CD14-positive monocyte (primary cell): ENCODE measurements at regions not wholly inside any gene's neighbourhood (a gene's known extent, or its start where the extent isn't known, plus 50 kb on each side); places are given as distances from the start of the nearest gene placed in this dataset.

ENCODE experiments used
- DNase-seq, 3 donors: peaks; one replicate each; pipeline ENCODE4 v3.0.0-alpha.2; 2011 to 2022
- H2AFZ ChIP-seq: 2 replicates; pipeline ENCODE4 v1.6.0; 2012; ENCODE audit warnings: mild to moderate bottlenecking, low read depth, low read length, inconsistent platforms; ENCODE audit not compliant: insufficient read depth, poor library complexity, severe bottlenecking
- H3K27ac ChIP-seq, 2 donors: 1 replicate in 1 of 2; 2 replicates in 1 of 2; pipeline ENCODE4 v1.5.1; 2012 to 2013; ENCODE audit warnings: low read length in 2 of 2, control low read depth in 1 of 2, inconsistent platforms in 1 of 2, low read depth in 1 of 2, mild to moderate bottlenecking in 1 of 2
- H3K27me3 ChIP-seq, 2 donors: one replicate each; pipeline versions ENCODE4 v1.6.0 to v1.6.1; 2011 to 2013; ENCODE audit warnings: low read length in 2 of 2; ENCODE audit not compliant: control insufficient read depth in 2 of 2, insufficient read depth in 2 of 2
- H3K36me3 ChIP-seq, 2 donors: replicated peaks in 1 of 2; 1 replicate in 1 of 2; 2 replicates in 1 of 2; pipeline versions ENCODE4 v1.5.1 to v1.6.1; 2012 to 2013; ENCODE audit warnings: low read length in 2 of 2, control low read depth in 1 of 2, inconsistent platforms in 1 of 2, mild to moderate bottlenecking in 1 of 2; ENCODE audit not compliant: insufficient read depth in 2 of 2, control insufficient read depth in 1 of 2
- H3K4me1 ChIP-seq, 2 donors: 1 replicate in 1 of 2; 2 replicates in 1 of 2; pipeline versions ENCODE4 v1.5.1 to v1.6.1; 2012 to 2013; ENCODE audit warnings: low read length in 2 of 2, control low read depth in 1 of 2, inconsistent platforms in 1 of 2, mild to moderate bottlenecking in 1 of 2, moderate library complexity in 1 of 2; ENCODE audit not compliant: insufficient read depth in 2 of 2, control insufficient read depth in 1 of 2
- H3K4me2 ChIP-seq: replicated peaks from 2 replicates; pipeline ENCODE3; 2012; ENCODE audit warnings: low read length, moderate library complexity, mild to moderate bottlenecking; ENCODE audit not compliant: poor library complexity, severe bottlenecking; ENCODE audit errors: extremely low read depth
- H3K4me3 ChIP-seq, 3 experiments: fragments of 200-600 bp in 1 of 3; sonication (generic) in 1 of 3; replicated peaks in 1 of 3; 1 replicate in 2 of 3; 2 replicates in 1 of 3; pipeline ENCODE4 v1.5.1; 2011 to 2013; ENCODE audit warnings: low read length in 3 of 3, mild to moderate bottlenecking in 3 of 3, control low read depth in 2 of 3, low read depth in 2 of 3, inconsistent platforms in 1 of 3, moderate library complexity in 1 of 3
- H3K79me2 ChIP-seq: 2 replicates; pipeline ENCODE4 v1.6.0; 2012; ENCODE audit warnings: mild to moderate bottlenecking, control low read depth, inconsistent platforms, low read length, moderate library complexity; ENCODE audit not compliant: insufficient read depth
- H3K9ac ChIP-seq: 2 replicates; pipeline ENCODE4 v1.6.0; 2017; ENCODE audit warnings: low read length, mild to moderate bottlenecking; ENCODE audit not compliant: insufficient read depth, poor library complexity, severe bottlenecking
- H3K9me3 ChIP-seq, 2 donors: replicated peaks in 1 of 2; 1 replicate in 1 of 2; 2 replicates in 1 of 2; pipeline versions ENCODE4 v1.5.1 to v1.6.1; 2012 to 2013; ENCODE audit warnings: low read length in 2 of 2, control low read depth in 1 of 2; ENCODE audit not compliant: control insufficient read depth in 1 of 2, insufficient read depth in 1 of 2
- H4K20me1 ChIP-seq: 2 replicates; pipeline ENCODE4 v1.6.0; 2012; ENCODE audit warnings: mild to moderate bottlenecking, low read length, control low read depth, moderate library complexity; ENCODE audit not compliant: insufficient read depth
- H3K27ac Mint-ChIP-seq, 7 donors: one replicate each; pipeline ENCODE4 v1.8.0; 2020; ENCODE audit warnings: mild to moderate bottlenecking in 7 of 7, mixed read lengths in 7 of 7, moderate library complexity in 6 of 7, inconsistent platforms in 2 of 7
- H3K27me3 Mint-ChIP-seq, 3 donors: one replicate each; pipeline ENCODE4 v1.8.0; 2021 to 2022; ENCODE audit warnings: low read depth in 3 of 3, mild to moderate bottlenecking in 3 of 3, mixed read lengths in 3 of 3, moderate library complexity in 3 of 3, inconsistent platforms in 1 of 3
- H3K36me3 Mint-ChIP-seq, 2 donors: one replicate each; pipeline ENCODE4 v1.8.0; 2020; ENCODE audit warnings: mixed read lengths in 2 of 2, inconsistent platforms in 1 of 2, mild to moderate bottlenecking in 1 of 2
- H3K4me1 Mint-ChIP-seq: one replicate; pipeline ENCODE4 v1.8.0; 2020; ENCODE audit warnings: mild to moderate bottlenecking, mixed read lengths
- H3K4me3 Mint-ChIP-seq, 2 donors: one replicate each; pipeline ENCODE4 v1.8.0; 2020; ENCODE audit warnings: mild to moderate bottlenecking in 2 of 2, mixed read lengths in 2 of 2, moderate library complexity in 1 of 2
- H3K9me3 Mint-ChIP-seq, 7 donors: one replicate each; pipeline ENCODE4 v1.8.0; 2020 to 2022; ENCODE audit warnings: mixed read lengths in 7 of 7, mild to moderate bottlenecking in 6 of 7, moderate library complexity in 6 of 7, inconsistent platforms in 2 of 7
- CTCF ChIP-seq: fragments of 200-600 bp; IDR thresholded peaks from one replicate; pipeline ENCODE4 v1.8.0; 2022; ENCODE audit warnings: antibody characterized with exemption, mild to moderate bottlenecking
- WGBS: methylation state at CpG from one replicate; pipeline ENCODE4 v1.1.5; 2013; ENCODE audit warnings: missing lambda C conversion rate; ENCODE audit not compliant: insufficient coverage; 5-methylcytosine and 5-hydroxymethylcytosine counted together
- intact Hi-C, 2 donors: fragments of 100-400 bp; cut with micrococcal nuclease; formaldehyde crosslinking; loops; one replicate each; pipeline versions ENCODE4 v1.15.0 to v1.15.1; 2023

- Histone ChIP-seq H2AFZ (no peak overlapping the region), H3K36me3 (no peaks in the 10 kb centered on the region), H3K9me3 (no peaks in the 10 kb centered on the region), H3K4me1 (no peaks in the 10 kb centered on the region), H3K27me3 (no peaks in the 10 kb centered on the region), H3K27ac (no peak overlapping the region), H3K9ac (no peak overlapping the region), H4K20me1 (no peaks in the 10 kb centered on the region), H3K4me2 (no peak overlapping the region), H3K79me2 (no peaks in the 10 kb centered on the region), H3K4me3 (no peak overlapping the region)
- DNase-seq, result no peak
- 0% methylated on average over 1 of the region's 1 CpG for WGBS
- peaks cover 0 to 5% (median 0%) of the 10 kb centered on the region in 7 donors for H3K9me3 Mint-ChIP-seq
- H3K27me3 Mint-ChIP-seq, result peaks cover 0 to 3% (median 3%) of the 10 kb centered on the region in 3 donors
- no peaks in the 10 kb centered on the region for H3K4me1 Mint-ChIP-seq
- no peak for TF ChIP-seq CTCF
- intact Hi-C loops, result no loop called here
- H3K4me3 Mint-ChIP-seq, result no peak overlapping the region
- no peaks in the 10 kb centered on the region for H3K36me3 Mint-ChIP-seq
- no peak overlapping the region for H3K27ac Mint-ChIP-seq
These were observed 63.4 kb upstream of the CEACAM8 start for GRCh38 chr19:42658076-42658475.

- no peaks in the 10 kb centered on the region for H3K4me1 ChIP-seq
- H3K36me3 ChIP-seq, result no peaks in the 10 kb centered on the region
- peaks cover 0 to 3% (median 3%) of the 10 kb centered on the region in 3 donors for H3K27me3 Mint-ChIP-seq
- H3K4me3 Mint-ChIP-seq, result no peak overlapping the region
- H4K20me1 ChIP-seq, result no peaks in the 10 kb centered on the region
- no peak overlapping the region for H3K9ac ChIP-seq
- H3K4me2 ChIP-seq, result no peak overlapping the region
- H3K4me1 Mint-ChIP-seq, result no peaks in the 10 kb centered on the region
- no peaks in the 10 kb centered on the region for H3K9me3 ChIP-seq
- H3K4me3 ChIP-seq, result no peak overlapping the region
- TF ChIP-seq CTCF, result no peak
- no peak overlapping the region for H3K27ac Mint-ChIP-seq
- no CpG with 5 or more reads among the region's 1 CpG for WGBS
- intact Hi-C loops, result no loop called here
- no peaks in the 10 kb centered on the region for H3K27me3 ChIP-seq
- no peaks in the 10 kb centered on the region for H3K79me2 ChIP-seq
- no peaks in the 10 kb centered on the region for H3K36me3 Mint-ChIP-seq
- H3K27ac ChIP-seq, result no peak overlapping the region
- no peak overlapping the region for H2AFZ ChIP-seq
- no peak for DNase-seq
- H3K9me3 Mint-ChIP-seq, result peaks cover 0 to 5% (median 0%) of the 10 kb centered on the region in 7 donors
These were observed 62.8 kb upstream of the CEACAM8 start for GRCh38 chr19:42657556-42657955.
